ENCODE measurements at regions not wholly inside any gene's neighbourhood (a gene's known extent, or its start where the extent isn't known, plus 50 kb on each side); places are given as distances from the start of the nearest gene placed in this dataset.

DNA sequence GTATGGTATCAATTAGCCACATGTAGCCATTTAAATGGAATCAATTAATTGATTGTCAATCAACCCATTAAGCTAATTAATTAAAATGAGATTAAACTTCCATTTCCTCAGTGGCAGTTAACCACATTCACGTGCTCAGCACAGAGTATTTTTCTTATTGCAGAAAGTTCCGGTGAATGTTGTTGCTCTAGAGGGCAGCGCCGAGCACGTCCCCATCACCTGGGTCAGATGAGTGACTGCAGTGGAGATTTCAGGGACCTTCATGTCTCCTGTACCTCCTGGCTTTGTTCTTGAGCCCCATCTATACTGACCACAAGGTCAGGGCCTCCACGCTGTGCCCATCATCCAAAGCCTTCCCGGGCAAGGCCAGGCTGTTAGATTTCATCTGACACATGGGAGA, 168.8 kb upstream of the MKI67 start:
- TF ChIP-seq, protein P1, sequence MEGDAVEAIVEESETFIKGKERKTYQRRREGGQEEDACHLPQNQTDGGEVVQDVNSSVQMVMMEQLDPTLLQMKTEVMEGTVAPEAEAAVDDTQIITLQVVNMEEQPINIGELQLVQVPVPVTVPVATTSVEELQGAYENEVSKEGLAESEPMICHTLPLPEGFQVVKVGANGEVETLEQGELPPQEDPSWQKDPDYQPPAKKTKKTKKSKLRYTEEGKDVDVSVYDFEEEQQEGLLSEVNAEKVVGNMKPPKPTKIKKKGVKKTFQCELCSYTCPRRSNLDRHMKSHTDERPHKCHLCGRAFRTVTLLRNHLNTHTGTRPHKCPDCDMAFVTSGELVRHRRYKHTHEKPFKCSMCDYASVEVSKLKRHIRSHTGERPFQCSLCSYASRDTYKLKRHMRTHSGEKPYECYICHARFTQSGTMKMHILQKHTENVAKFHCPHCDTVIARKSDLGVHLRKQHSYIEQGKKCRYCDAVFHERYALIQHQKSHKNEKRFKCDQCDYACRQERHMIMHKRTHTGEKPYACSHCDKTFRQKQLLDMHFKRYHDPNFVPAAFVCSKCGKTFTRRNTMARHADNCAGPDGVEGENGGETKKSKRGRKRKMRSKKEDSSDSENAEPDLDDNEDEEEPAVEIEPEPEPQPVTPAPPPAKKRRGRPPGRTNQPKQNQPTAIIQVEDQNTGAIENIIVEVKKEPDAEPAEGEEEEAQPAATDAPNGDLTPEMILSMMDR (IDR thresholded peaks at IDR 0.05), result no peak
- H3K9me3 Mint-ChIP-seq, result peaks cover 11% of the 10 kb centered on the region
- H3K4me1 Mint-ChIP-seq, result no peaks in the 10 kb centered on the region
- no peaks in the 10 kb centered on the region for H3K36me3 Mint-ChIP-seq (ENCODE audit: low read depth)
- H3K4me3 Mint-ChIP-seq, result no peak overlapping the region
- ChIA-PET CTCF (no interaction called here), POLR2A (no interaction called here)
- intact Hi-C loops (cut with micrococcal nuclease), result no loop called here
- ATAC-seq (ENCODE audit: low read depth), result no peak
- H3K27me3 Mint-ChIP-seq, result no peaks in the 10 kb centered on the region
- no peak overlapping the region for H3K27ac Mint-ChIP-seq
- DNase-seq, result no peak

DNA sequence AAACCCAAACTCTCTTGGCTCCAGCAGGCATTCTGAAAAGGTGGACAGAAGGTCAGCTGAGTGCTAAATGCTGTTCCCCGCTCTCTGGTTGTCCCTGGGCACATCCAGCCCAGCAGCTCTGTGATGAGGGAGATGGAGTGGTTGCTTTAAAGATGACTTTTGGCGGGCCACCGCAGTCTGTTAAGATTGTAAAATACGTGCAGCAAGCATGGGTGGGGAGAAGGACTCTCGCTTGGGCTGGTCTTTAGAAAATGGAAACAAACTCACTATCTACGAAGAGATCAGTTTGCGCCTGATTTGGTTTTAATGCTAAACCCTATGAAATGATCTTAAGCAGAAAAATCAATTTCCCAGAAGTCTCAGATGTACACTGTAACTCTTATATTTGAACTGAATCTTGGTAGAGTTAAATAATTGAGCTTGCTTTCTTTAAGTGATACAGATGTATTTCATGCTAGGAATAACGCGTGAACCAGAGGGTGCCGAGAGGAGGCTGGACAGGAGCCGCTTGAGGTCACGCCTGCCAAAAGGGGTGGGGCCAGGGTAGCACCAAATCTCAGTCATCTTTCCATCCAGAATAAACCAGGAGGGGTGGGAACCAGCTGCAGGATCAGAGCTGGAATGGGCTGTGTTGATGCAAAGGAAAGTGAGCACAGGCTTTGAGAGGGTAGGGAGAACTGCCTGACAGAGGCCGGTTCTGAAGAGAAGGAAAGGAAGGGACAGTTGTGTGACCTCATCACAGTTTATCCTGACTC, 170.2 kb upstream of the MKI67 start:
- no peak for ATAC-seq (ENCODE audit: low read depth)
- Mint-ChIP-seq H3K36me3 (ENCODE audit: low read depth) (no peaks in the 10 kb centered on the region), H3K9me3 (peaks cover 1% of the 10 kb centered on the region), H3K27me3 (no peaks in the 10 kb centered on the region), H3K27ac (no peak overlapping the region), H3K4me3 (no peak overlapping the region), H3K4me1 (no peaks in the 10 kb centered on the region)
- POLR2A ChIA-PET, result no interaction called here
- intact Hi-C loops (cut with micrococcal nuclease), result no loop called here
- CTCF ChIA-PET, result no interaction called here
- no peak for DNase-seq
- TF ChIP-seq, protein P1 (IDR thresholded peaks at IDR 0.05), result no peak

DNA sequence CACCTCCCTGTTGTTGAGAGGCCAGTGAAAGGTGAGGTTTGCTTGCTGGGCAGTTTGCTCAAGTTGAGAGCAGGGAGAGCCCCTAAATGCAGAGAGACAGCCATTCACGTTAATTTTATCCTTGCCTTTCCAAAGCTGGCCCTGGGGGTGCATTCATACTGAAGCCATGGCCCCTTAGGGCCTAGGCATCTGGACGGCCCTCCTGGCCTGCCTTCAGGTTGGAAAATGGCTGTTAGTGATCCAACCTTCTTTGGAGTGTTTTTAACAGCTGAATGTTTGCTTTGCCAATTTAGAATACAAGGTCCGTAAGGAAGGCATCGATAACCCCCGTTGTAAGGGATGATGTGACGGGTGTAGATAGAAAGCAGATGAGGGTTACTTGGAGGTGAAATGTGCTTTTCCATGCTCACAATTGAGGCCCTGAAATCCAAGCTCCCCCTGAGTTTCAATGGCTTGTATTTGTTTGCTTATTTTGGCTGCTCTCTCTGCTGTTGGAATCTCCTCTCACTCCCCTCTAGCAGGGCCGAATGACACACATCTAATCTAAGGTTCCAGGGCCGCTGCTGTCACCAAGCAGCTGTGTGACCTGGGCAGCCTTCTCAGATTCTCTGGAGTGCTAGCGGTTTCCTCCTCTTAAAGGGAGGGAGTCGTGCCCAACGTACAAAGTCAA, 171.6 kb upstream of the MKI67 start:
- intact Hi-C loops (cut with micrococcal nuclease), result no loop called here
- ChIA-PET CTCF (no interaction called here), POLR2A (no interaction called here)

DNA sequence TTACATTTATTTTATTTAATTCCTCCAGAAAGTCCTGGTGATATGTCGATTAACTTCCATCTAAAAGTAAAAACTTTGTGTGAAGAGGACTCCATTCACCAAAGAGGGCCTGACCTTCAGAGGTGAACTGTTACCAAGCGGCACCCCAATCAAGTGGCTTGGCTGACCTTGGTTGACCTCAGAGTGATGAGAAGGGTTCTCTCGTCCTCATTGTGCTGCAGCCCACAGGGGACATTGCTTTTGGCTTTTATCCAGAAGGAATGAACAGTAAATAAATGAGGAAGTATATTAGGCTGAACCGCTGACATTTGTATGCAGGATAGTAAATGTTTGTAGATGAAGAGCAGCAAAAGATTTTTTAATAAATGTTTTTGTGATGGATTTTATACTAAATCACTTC, 172.4 kb upstream of the MKI67 start:
- no peaks in the 10 kb centered on the region for H3K36me3 Mint-ChIP-seq (ENCODE audit: low read depth)
- H3K27me3 Mint-ChIP-seq, result no peaks in the 10 kb centered on the region
- no peak overlapping the region for H3K4me3 Mint-ChIP-seq
- DNase-seq (no peak), ATAC-seq (ENCODE audit: low read depth) (no peak)
- TF ChIP-seq, protein P1 (IDR thresholded peaks at IDR 0.05), result no peak
- no peaks in the 10 kb centered on the region for H3K4me1 Mint-ChIP-seq
- ChIA-PET CTCF (no interaction called here), POLR2A (no interaction called here)
- peaks cover 6% of the 10 kb centered on the region for H3K9me3 Mint-ChIP-seq
- intact Hi-C loops (cut with micrococcal nuclease), result no loop called here
- H3K27ac Mint-ChIP-seq, result no peak overlapping the region

More for the DNA sequence above, 171.6 kb upstream of the MKI67 start:
- ATAC-seq (ENCODE audit: low read depth), result no peak
- Mint-ChIP-seq H3K4me3 (no peak overlapping the region), H3K4me1 (no peaks in the 10 kb centered on the region), H3K27ac (no peak overlapping the region), H3K9me3 (peaks cover 6% of the 10 kb centered on the region), H3K27me3 (no peaks in the 10 kb centered on the region), H3K36me3 (ENCODE audit: low read depth) (no peaks in the 10 kb centered on the region)
- TF ChIP-seq, protein P1 (IDR thresholded peaks at IDR 0.05), result no peak
- no peak for DNase-seq

DNA sequence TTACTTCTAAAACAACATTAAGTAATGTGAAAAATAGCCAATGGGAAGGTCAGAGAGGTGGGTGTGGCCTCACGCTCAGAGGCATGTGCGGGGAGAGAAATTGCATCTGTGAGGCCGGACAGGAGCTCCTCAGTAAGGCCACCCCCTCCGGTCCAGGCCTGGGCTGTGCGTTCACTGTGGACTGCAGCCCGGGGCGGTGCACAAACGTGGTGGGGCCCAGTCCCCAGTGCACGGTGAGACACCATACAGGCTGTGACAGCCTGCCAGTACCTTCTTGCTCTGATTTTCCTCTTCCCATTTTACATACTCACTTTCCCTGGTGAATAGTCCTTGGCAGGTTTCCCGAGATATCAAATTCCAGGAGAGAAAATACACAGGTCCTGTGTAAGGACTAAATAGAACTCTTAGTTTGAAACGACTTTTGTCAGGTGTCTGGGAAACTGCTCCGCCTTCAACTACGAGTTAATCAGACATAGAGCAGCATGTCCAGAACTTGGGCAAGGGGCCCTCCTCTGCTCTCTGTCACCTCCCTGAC, 174.1 kb upstream of the MKI67 start:
- ATAC-seq (ENCODE audit: low read depth), result no peak
- ChIA-PET POLR2A (no interaction called here), CTCF (no interaction called here)
- Mint-ChIP-seq H3K4me3 (no peak overlapping the region), H3K4me1 (no peaks in the 10 kb centered on the region), H3K27me3 (no peaks in the 10 kb centered on the region), H3K27ac (no peak overlapping the region), H3K9me3 (peaks cover 6% of the 10 kb centered on the region), H3K36me3 (ENCODE audit: low read depth) (no peaks in the 10 kb centered on the region)
- DNase-seq, result no peak
- TF ChIP-seq, protein P1 (IDR thresholded peaks at IDR 0.05), result no peak
- intact Hi-C loops (cut with micrococcal nuclease), result no loop called here
